HepG2 (cell line): ENCODE measurements at regions not wholly inside any gene's neighbourhood (a gene's known extent, or its start where the extent isn't known, plus 50 kb on each side); places are given as distances from the start of the nearest gene placed in this dataset.

Experiments used
- ATAC-seq: fragments of 200-7000 bp; cut with Tn5 transposase; 3 replicates; pipeline ENCODE4 v1.9.1; 2020; ENCODE audit warnings: mild to moderate bottlenecking, moderate library complexity
- BruUV-seq: library from RNA; stranded (reverse); fragments of 400-500 nt; replicated peaks from 2 replicates; lab custom pipeline; 2021; lab: Mats Ljungman, UMichigan
- CTCF ChIA-PET: fragments of 300-600 bp; formaldehyde crosslinking; extraction: SDS; loops from one replicate; lab custom pipeline; 2021; ENCODE audit warnings: low total read pairs, inconsistent platforms, low intra/inter-chr PET ratio; lab: Yijun Ruan, JAX
- POLR2A ChIA-PET: fragments of 350-600 bp; sonication (Branson Sonifier 250); formaldehyde crosslinking; loops from one replicate; lab custom pipeline; 2020; ENCODE audit warnings: antibody characterized with exemption, inconsistent platforms; lab: Yijun Ruan, JAX
- DNase-seq: peaks from one replicate; pipeline ENCODE4 v3.0.0-alpha.2; 2015; ENCODE audit warnings: low spot score
- FAIRE-seq: peaks from 3 replicates; lab custom pipeline; 2011; peaks lifted over from hg19 to GRCh38; lab: Jason Lieb, UNC
- H2AFZ ChIP-seq: one replicate; pipeline ENCODE4 v1.6.1; 2011; ENCODE audit warnings: low read length, inconsistent platforms
- H3K27ac ChIP-seq: fragments of 300-600 bp; 3 replicates; pipeline ENCODE4 v1.8.0; 2011; ENCODE audit warnings: mixed run types, mild to moderate bottlenecking, mixed read lengths, low read length, inconsistent platforms; ENCODE audit not compliant: insufficient read depth; ENCODE audit errors: extremely low read length
- H3K27me3 ChIP-seq, 2 experiments: fragments of 200-600 bp in 1 of 2; 2 replicates in 1 of 2; 3 replicates in 1 of 2; pipeline versions ENCODE4 v1.6.0 to v1.8.0; 2011; ENCODE audit warnings: low read length in 2 of 2, mild to moderate bottlenecking in 2 of 2, moderate library complexity in 2 of 2, inconsistent platforms in 1 of 2; ENCODE audit not compliant: insufficient read depth in 2 of 2, control insufficient read depth in 1 of 2
- H3K36me3 ChIP-seq, 2 experiments: fragments of 200-600 bp in 1 of 2; replicated peaks in 1 of 2; 2 replicates in 1 of 2; 3 replicates in 1 of 2; pipeline versions ENCODE4 v1.5.1 to v1.8.0; 2011; ENCODE audit warnings: low read length in 2 of 2, inconsistent platforms in 1 of 2; ENCODE audit not compliant: insufficient read depth in 2 of 2, control insufficient read depth in 1 of 2
- H3K4me1 ChIP-seq: 2 replicates; pipeline ENCODE4 v1.5.1; 2012; ENCODE audit warnings: low read length, inconsistent platforms; ENCODE audit not compliant: insufficient read depth
- H3K4me2 ChIP-seq: 2 replicates; pipeline ENCODE4 v1.6.0; 2011; ENCODE audit warnings: low read depth, low read length, inconsistent platforms
- H3K4me3 ChIP-seq, 3 experiments: fragments of 200-600 bp in 1 of 3; sonication (generic), shearing (Covaris generic) in 1 of 3; replicated peaks in 1 of 3; 2 replicates each; pipeline ENCODE4 v1.5.1; 2011 to 2016; ENCODE audit warnings: low read length in 3 of 3, inconsistent platforms in 2 of 3, low read depth in 2 of 3, mild to moderate bottlenecking in 2 of 3, control low read depth in 1 of 3, mixed read lengths in 1 of 3; ENCODE audit not compliant: insufficient read depth in 1 of 3
- H3K79me2 ChIP-seq: one replicate; pipeline ENCODE4 v1.6.1; 2011; ENCODE audit warnings: low read length, inconsistent platforms; ENCODE audit not compliant: insufficient read depth
- H3K9ac ChIP-seq: 2 replicates; pipeline ENCODE4 v1.6.0; 2011; ENCODE audit warnings: mild to moderate bottlenecking, low read depth, low read length, inconsistent platforms; ENCODE audit not compliant: insufficient read depth
- H3K9me3 ChIP-seq: 2 replicates; pipeline ENCODE4 v1.5.1; 2012; ENCODE audit warnings: mild to moderate bottlenecking, low read length
- H4K20me1 ChIP-seq: 2 replicates; pipeline ENCODE4 v1.6.0; 2011; ENCODE audit warnings: inconsistent platforms, mild to moderate bottlenecking, low read length, moderate library complexity; ENCODE audit not compliant: insufficient read depth
- ARNT2 ChIP-seq: sonication (generic); formaldehyde crosslinking; IDR thresholded peaks from 2 replicates; pipeline ENCODE4 v1.8.0; 2022; ENCODE audit warnings: mild to moderate bottlenecking, low read depth, missing genetic modification reagents, moderate library complexity
- ERF ChIP-seq: IDR thresholded peaks from 2 replicates; pipeline ENCODE4 v1.6.1; 2018; ENCODE audit warnings: missing biosample characterization, missing genetic modification reagents
- GPN1 ChIP-seq: sonication (generic); formaldehyde crosslinking; IDR thresholded peaks from 2 replicates; pipeline ENCODE4 v1.5.1; 2020; ENCODE audit warnings: missing genetic modification reagents, borderline replicate concordance
- JDP2 ChIP-seq: sonication (generic); formaldehyde crosslinking; IDR thresholded peaks from 2 replicates; pipeline ENCODE4 v1.8.1; 2022; ENCODE audit warnings: missing genetic modification reagents, borderline replicate concordance
- KAT7 ChIP-seq: IDR thresholded peaks from 2 replicates; pipeline ENCODE4 v1.6.1; 2018; ENCODE audit warnings: borderline replicate concordance, missing compliant biosample characterization
- KMT2B ChIP-seq: IDR thresholded peaks from 2 replicates; pipeline ENCODE4 v1.6.1; 2016; ENCODE audit warnings: missing genetic modification reagents, missing compliant biosample characterization
- MBNL3 ChIP-seq: fragments of 250-450 bp; sonication (Bioruptor Pico); conservative IDR thresholded peaks from 2 replicates; pipeline ENCODE4 v1.8.0; 2022; ENCODE audit warnings: mild to moderate bottlenecking, inconsistent platforms
- NCOA1 ChIP-seq: sonication (generic); formaldehyde crosslinking; IDR thresholded peaks from 2 replicates; pipeline ENCODE4 v1.9.0; 2021; ENCODE audit warnings: missing genetic modification reagents
- ZFP36L2 ChIP-seq: sonication (generic); formaldehyde crosslinking; IDR thresholded peaks from 2 replicates; pipeline ENCODE4 v1.4.0; 2020; ENCODE audit warnings: missing genetic modification reagents
- ZNF121 ChIP-seq: sonication (generic); formaldehyde crosslinking; IDR thresholded peaks from 2 replicates; pipeline ENCODE4 v1.5.0; 2020; ENCODE audit warnings: mild to moderate bottlenecking, missing genetic modification reagents
- ZNF138 ChIP-seq: sonication (generic); formaldehyde crosslinking; IDR thresholded peaks from 2 replicates; pipeline ENCODE4 v1.5.0; 2020; ENCODE audit warnings: mild to moderate bottlenecking, low read depth, missing genetic modification reagents
- ZNF24 ChIP-seq: fragments of 450-650 bp; IDR thresholded peaks from 2 replicates; pipeline ENCODE4 v1.6.1; 2017; ENCODE audit warnings: antibody characterized with exemption, mild to moderate bottlenecking
- ZNF3 ChIP-seq: IDR thresholded peaks from 2 replicates; pipeline ENCODE4 v1.7.0; 2017; ENCODE audit warnings: inconsistent platforms
- ZNF576 ChIP-seq: sonication (generic); formaldehyde crosslinking; IDR thresholded peaks from 2 replicates; pipeline ENCODE4 v1.4.0; 2020; ENCODE audit warnings: mild to moderate bottlenecking, missing genetic modification reagents
- WGBS: methylation state at CpG from one replicate; pipeline ENCODE4 v1.1.6; 2017; ENCODE audit warnings: low lambda C conversion rate; 5-methylcytosine and 5-hydroxymethylcytosine counted together
- in situ Hi-C: cut with HindIII; loops from 2 replicates; pipeline ENCODE4 v1.10.0; 2017; ENCODE audit warnings: low pct_unique_long_range_greater_than_20kb; ENCODE audit not compliant: extremely low pct_ligation_motif_present
- intact Hi-C: fragments of 100-400 bp; cut with micrococcal nuclease; formaldehyde crosslinking; loops from one replicate; pipeline ENCODE4 v1.10.0; 2022; ENCODE audit not compliant: unreplicated experiment

- Histone ChIP-seq H2AFZ (no peak overlapping the region), H3K27ac (no peak overlapping the region), H3K27me3 (no peaks in the 10 kb centered on the region), H3K9me3 (no peaks in the 10 kb centered on the region), H3K4me1 (peaks cover 13% of the 10 kb centered on the region), H3K4me2 (no peak overlapping the region), H3K4me3 (no peak overlapping the region)
- no TSS peak for BruUV-seq
- FAIRE-seq, result no peak
- 97% methylated on average over 3 of the region's 3 CpGs for WGBS
- POLR2A ChIA-PET, result no interaction called here
- intact Hi-C loops, result no loop called here
- CTCF ChIA-PET, result no interaction called here
- DNase-seq, result no peak
- no peak for TF ChIP-seq ZNF138 (CRISPR knock-in tag)
- no peak for TF ChIP-seq ZNF24
- no peak for TF ChIP-seq ZNF121 (CRISPR knock-in tag)
- TF ChIP-seq KAT7 (CRISPR knock-in tag), result no peak
- TF ChIP-seq ZNF576 (CRISPR knock-in tag), result no peak
- TF ChIP-seq ZFP36L2 (CRISPR knock-in tag), result no peak
- no peak for TF ChIP-seq KMT2B (CRISPR knock-in tag)
- TF ChIP-seq NCOA1, result no peak
- no peak for TF ChIP-seq JDP2 (CRISPR knock-in tag)
- TF ChIP-seq ZNF3 (CRISPR knock-in tag), result no peak
- no peak for TF ChIP-seq MBNL3 (CRISPR knock-in tag)
- no peak for TF ChIP-seq ARNT2 (CRISPR knock-in tag)
- TF ChIP-seq GPN1, result no peak
- no peak for TF ChIP-seq ERF
- TF ChIP-seq, all 625 proteins: peak for 0
- no peaks in the 10 kb centered on the region for H3K36me3 ChIP-seq
- H3K79me2 ChIP-seq, result no peaks in the 10 kb centered on the region
- no peak overlapping the region for H3K9ac ChIP-seq
- in situ Hi-C loops, result no loop called here
- H4K20me1 ChIP-seq, result no peaks in the 10 kb centered on the region
- no peak for ATAC-seq
Measured at GRCh38 chr6:113625850-113626249, 231.3 kb upstream of the MARCKS start.
